Stomach (tissue), 4 donors: ENCODE measurements at regions not wholly inside any gene's neighbourhood (a gene's known extent, or its start where the extent isn't known, plus 50 kb on each side); places are given as distances from the start of the nearest gene placed in this dataset.

Source experiments
- CTCF ChIP-seq, 7 experiments: fragments of 450-650 bp in 4 of 7; fragments of 200-600 bp in 3 of 7; sonication (generic) in 3 of 7; IDR thresholded peaks; one replicate each; pipeline ENCODE4 v1.5.1; 2016 to 2019; ENCODE audit warnings: antibody characterized with exemption in 7 of 7, control low read depth in 2 of 7, mild to moderate bottlenecking in 1 of 7
- POLR2A ChIP-seq, 4 donors: fragments of 450-650 bp; IDR thresholded peaks; one replicate each; pipeline ENCODE4 v1.6.1; 2016; ENCODE audit warnings: antibody characterized with exemption in 4 of 4, control low read depth in 2 of 4, mild to moderate bottlenecking in 1 of 4, moderate library complexity in 1 of 4
- POLR2AphosphoS5 ChIP-seq, 3 donors: sonication (generic); formaldehyde crosslinking; IDR thresholded peaks; one replicate each; pipeline ENCODE4 v1.6.1; 2016; ENCODE audit warnings: antibody characterized with exemption in 3 of 3

- TF ChIP-seq POLR2A (IDR thresholded peaks at IDR 0.05), result no peak
- TF ChIP-seq POLR2AphosphoS5 (IDR thresholded peaks at IDR 0.05), result no peak
- no peak for TF ChIP-seq CTCF (IDR thresholded peaks at IDR 0.05)
These were observed 178.7 kb downstream of the RBM46 start for GRCh38 chr4:154959756-154960155.
